ENCODE measurements at regions not wholly inside any gene's neighbourhood (a gene's known extent, or its start where the extent isn't known, plus 50 kb on each side); places are given as distances from the start of the nearest gene placed in this dataset.

DNA sequence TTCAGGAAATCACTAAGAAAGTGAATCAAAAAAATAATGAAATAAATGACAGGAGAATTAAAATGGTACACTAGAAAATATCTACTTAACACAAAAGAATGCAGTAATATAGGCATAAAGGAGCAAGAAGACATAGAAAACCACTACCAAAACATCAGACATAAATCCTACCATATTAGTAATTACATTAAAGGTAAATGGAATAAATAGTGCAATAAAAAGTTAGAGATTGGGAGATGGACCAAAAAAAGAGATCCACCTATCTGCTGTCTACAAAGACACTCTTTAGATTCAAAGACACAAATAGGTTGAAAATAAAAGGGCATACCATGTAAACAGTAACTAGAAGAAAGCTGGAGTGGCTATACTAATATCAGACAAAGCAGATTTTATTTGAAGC is 167.0 kb upstream of the SAMSN1 start:
- Histone ChIP-seq H3K9me3 (ENCODE audit: control insufficient read depth, low read depth, low read length) (peaks cover 6% of the 10 kb centered on the region), H3K36me3 (ENCODE audit: control insufficient read depth, low read depth, low read length) (no peaks in the 10 kb centered on the region), H3K27ac (ENCODE audit: low read length) (no peak overlapping the region), H3K9ac (ENCODE audit: low read length) (no peak overlapping the region), H3K4me3 (ENCODE audit: low read length) (no peak overlapping the region), H3K27me3 (ENCODE audit: control insufficient read depth, insufficient read depth, low read length) (no peaks in the 10 kb centered on the region), H3K4me1 (ENCODE audit: control insufficient read depth, low read depth, low read length) (no peaks in the 10 kb centered on the region)

DNA sequence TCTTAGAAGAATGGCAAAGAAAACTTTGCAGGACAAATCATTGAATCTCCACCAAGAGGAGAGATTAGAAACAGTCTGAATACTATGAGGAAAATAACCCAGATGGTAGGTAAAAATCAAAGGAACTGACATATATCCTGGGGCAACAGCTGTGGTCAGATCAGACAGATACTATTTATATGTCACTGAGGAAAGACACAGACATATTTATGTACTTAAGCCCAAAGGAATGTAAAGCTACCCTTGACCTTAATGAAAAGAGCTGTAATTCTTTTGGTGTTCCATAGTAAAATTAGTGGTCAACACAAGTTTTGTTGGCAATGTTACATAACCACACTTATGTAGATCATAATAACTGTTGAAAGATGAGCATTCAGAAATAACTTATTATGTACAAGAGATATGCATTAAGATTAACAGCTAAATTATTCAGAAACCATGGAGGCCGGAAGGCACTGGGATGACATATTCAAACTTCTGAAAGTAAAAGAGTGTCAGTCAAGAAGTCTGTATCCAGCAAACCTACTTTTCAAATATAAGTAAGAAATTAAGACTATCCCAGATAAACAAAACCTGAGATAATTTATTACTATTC is 166.1 kb upstream of the SAMSN1 start:
- no peaks in the 10 kb centered on the region for H3K27me3 ChIP-seq (ENCODE audit: control insufficient read depth, insufficient read depth, low read length)
- no peaks in the 10 kb centered on the region for H3K4me1 ChIP-seq (ENCODE audit: control insufficient read depth, low read depth, low read length)
- H3K4me3 ChIP-seq (ENCODE audit: low read length): no peak overlapping the region
- H3K9ac ChIP-seq (ENCODE audit: low read length): no peak overlapping the region
- H3K27ac ChIP-seq (ENCODE audit: low read length): no peak overlapping the region
- H3K36me3 ChIP-seq (ENCODE audit: control insufficient read depth, low read depth, low read length): no peaks in the 10 kb centered on the region
- H3K9me3 ChIP-seq (ENCODE audit: control insufficient read depth, low read depth, low read length): peaks cover 6% of the 10 kb centered on the region

GRCh38 chr21:14711287-14711686 is 165.2 kb upstream of the SAMSN1 start:
- Histone ChIP-seq H3K27me3 (ENCODE audit: control insufficient read depth, insufficient read depth, low read length) (no peaks in the 10 kb centered on the region), H3K9me3 (ENCODE audit: control insufficient read depth, low read depth, low read length) (peaks cover 6% of the 10 kb centered on the region), H3K9ac (ENCODE audit: low read length) (no peak overlapping the region), H3K27ac (ENCODE audit: low read length) (no peak overlapping the region), H3K4me3 (ENCODE audit: low read length) (no peak overlapping the region), H3K36me3 (ENCODE audit: control insufficient read depth, low read depth, low read length) (no peaks in the 10 kb centered on the region), H3K4me1 (ENCODE audit: control insufficient read depth, low read depth, low read length) (no peaks in the 10 kb centered on the region)

- H3K4me1 ChIP-seq (ENCODE audit: control insufficient read depth, low read depth, low read length): no peaks in the 10 kb centered on the region
- H3K36me3 ChIP-seq (ENCODE audit: control insufficient read depth, low read depth, low read length): no peaks in the 10 kb centered on the region
- no peak overlapping the region for H3K4me3 ChIP-seq (ENCODE audit: low read length)
- no peak overlapping the region for H3K27ac ChIP-seq (ENCODE audit: low read length)
- no peaks in the 10 kb centered on the region for H3K9me3 ChIP-seq (ENCODE audit: control insufficient read depth, low read depth, low read length)
- no peak overlapping the region for H3K9ac ChIP-seq (ENCODE audit: low read length)
- H3K27me3 ChIP-seq (ENCODE audit: control insufficient read depth, insufficient read depth, low read length): no peaks in the 10 kb centered on the region
These were observed 161.5 kb upstream of the SAMSN1 start for GRCh38 chr21:14707511-14708020.

GRCh38 chr21:14706712-14707510 is 160.8 kb upstream of the SAMSN1 start:
- H3K36me3 ChIP-seq (ENCODE audit: control insufficient read depth, low read depth, low read length): no peaks in the 10 kb centered on the region
- H3K27ac ChIP-seq (ENCODE audit: low read length): no peak overlapping the region

DNA sequence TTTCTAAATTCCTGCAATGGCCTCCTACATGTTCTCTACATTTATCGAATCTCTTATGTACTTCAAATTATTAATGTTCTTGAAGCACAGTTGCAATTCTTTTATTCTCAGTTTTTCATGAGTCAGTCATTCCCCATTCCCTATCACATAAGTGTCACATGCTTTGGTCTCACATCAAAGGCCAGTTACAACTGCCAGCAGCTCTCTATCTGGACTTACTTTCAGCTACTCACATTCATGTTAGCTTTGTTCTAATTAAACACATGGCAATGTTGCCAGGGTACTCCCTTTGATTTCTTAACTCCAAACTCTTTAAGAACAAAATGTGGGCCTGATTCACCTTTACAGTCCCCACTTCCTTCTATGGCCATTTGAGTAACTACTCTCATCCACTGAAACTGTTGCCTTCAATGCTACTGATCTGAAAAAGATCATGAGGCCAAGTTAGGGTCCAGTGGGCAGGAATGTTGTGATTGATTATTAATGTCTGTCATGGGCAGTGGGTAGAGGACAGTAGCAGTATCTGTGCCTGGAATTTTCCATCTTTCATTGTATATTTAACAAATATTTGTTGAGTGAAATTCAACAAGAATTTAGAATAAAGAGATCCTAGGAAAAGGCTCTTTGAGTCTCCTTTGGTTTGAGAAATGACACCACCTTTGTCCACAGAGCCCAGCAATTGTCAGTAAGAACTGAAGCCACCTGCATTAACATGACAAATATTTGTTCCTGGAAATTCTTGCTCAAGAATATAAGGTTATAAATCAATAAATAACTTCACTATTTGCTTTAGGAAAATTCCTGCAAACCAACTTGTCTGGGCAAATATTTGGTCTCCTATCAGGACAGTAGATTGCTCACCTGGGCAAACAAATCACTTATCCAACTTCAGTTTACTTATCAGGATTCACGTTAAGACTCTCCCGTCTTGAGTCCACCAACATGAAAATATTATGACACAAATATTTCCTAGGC is 153.6 kb upstream of the SAMSN1 start:
- H3K36me3 ChIP-seq (ENCODE audit: control insufficient read depth, low read depth, low read length): no peaks in the 10 kb centered on the region
- H3K4me3 ChIP-seq (ENCODE audit: low read length): no peak overlapping the region
- no peaks in the 10 kb centered on the region for H3K27me3 ChIP-seq (ENCODE audit: control insufficient read depth, insufficient read depth, low read length)
- no peaks in the 10 kb centered on the region for H3K4me1 ChIP-seq (ENCODE audit: control insufficient read depth, low read depth, low read length)
- no peak overlapping the region for H3K9ac ChIP-seq (ENCODE audit: low read length)
- H3K27ac ChIP-seq (ENCODE audit: low read length): no peak overlapping the region
- no peaks in the 10 kb centered on the region for H3K9me3 ChIP-seq (ENCODE audit: control insufficient read depth, low read depth, low read length)

More at GRCh38 chr21:14706712-14707510, 160.8 kb upstream of the SAMSN1 start:
- no peaks in the 10 kb centered on the region for H3K27me3 ChIP-seq (ENCODE audit: control insufficient read depth, insufficient read depth, low read length)
- H3K4me3 ChIP-seq (ENCODE audit: low read length): no peak overlapping the region
- no peaks in the 10 kb centered on the region for H3K4me1 ChIP-seq (ENCODE audit: control insufficient read depth, low read depth, low read length)
- no peaks in the 10 kb centered on the region for H3K9me3 ChIP-seq (ENCODE audit: control insufficient read depth, low read depth, low read length)
- H3K9ac ChIP-seq (ENCODE audit: low read length): no peak overlapping the region

GRCh38 chr21:14697769-14698168 is 151.7 kb upstream of the SAMSN1 start:
- H3K9ac ChIP-seq (ENCODE audit: low read length): no peak overlapping the region
- no peaks in the 10 kb centered on the region for H3K4me1 ChIP-seq (ENCODE audit: control insufficient read depth, low read depth, low read length)
- H3K27me3 ChIP-seq (ENCODE audit: control insufficient read depth, insufficient read depth, low read length): no peaks in the 10 kb centered on the region
- H3K27ac ChIP-seq (ENCODE audit: low read length): no peak overlapping the region
- H3K36me3 ChIP-seq (ENCODE audit: control insufficient read depth, low read depth, low read length): no peaks in the 10 kb centered on the region
- no peaks in the 10 kb centered on the region for H3K9me3 ChIP-seq (ENCODE audit: control insufficient read depth, low read depth, low read length)
- H3K4me3 ChIP-seq (ENCODE audit: low read length): no peak overlapping the region

DNA sequence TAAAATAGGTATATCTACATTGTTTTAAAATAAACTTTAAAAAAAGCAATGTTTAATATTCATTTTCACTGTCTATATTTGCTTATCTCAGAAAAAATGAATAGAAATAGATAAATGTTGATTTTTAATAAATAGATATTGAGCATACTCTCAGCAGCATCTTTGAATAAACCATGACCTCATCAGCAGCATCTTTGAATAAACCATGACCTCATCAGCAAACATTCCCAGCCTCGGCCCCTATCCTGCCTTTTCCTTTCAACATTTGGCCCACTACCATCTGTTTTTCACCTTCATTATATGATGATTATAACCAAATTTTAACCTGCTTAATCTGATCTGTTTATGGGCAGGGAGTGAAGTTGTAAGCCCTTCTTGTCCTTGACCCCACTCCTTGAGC is 148.7 kb upstream of the SAMSN1 start:
- Histone ChIP-seq H3K27me3 (ENCODE audit: control insufficient read depth, insufficient read depth, low read length) (no peaks in the 10 kb centered on the region), H3K9me3 (ENCODE audit: control insufficient read depth, low read depth, low read length) (no peaks in the 10 kb centered on the region), H3K9ac (ENCODE audit: low read length) (no peak overlapping the region), H3K27ac (ENCODE audit: low read length) (no peak overlapping the region), H3K4me1 (ENCODE audit: control insufficient read depth, low read depth, low read length) (no peaks in the 10 kb centered on the region), H3K4me3 (ENCODE audit: low read length) (no peak overlapping the region), H3K36me3 (ENCODE audit: control insufficient read depth, low read depth, low read length) (no peaks in the 10 kb centered on the region)

DNA sequence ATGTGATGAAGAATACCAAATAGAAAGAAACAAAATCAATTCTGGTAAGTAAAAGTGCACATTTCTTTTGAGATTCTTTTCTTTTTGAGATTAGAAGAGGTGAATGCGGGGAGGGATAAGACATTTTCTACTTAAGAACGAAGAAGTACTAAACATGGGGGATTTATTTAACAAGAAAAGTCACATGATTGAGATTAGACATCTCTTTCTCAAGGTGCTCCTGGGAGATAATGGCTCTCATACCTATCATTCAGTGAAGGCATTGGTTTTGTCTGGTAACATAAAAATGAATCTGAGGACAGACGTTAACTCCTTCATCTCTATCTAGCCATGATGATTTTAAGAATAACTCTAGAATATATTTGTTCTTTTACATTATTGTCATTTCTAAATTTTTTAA is 147.9 kb upstream of the SAMSN1 start:
- Histone ChIP-seq H3K36me3 (ENCODE audit: control insufficient read depth, low read depth, low read length) (no peaks in the 10 kb centered on the region), H3K27me3 (ENCODE audit: control insufficient read depth, insufficient read depth, low read length) (no peaks in the 10 kb centered on the region), H3K4me3 (ENCODE audit: low read length) (no peak overlapping the region), H3K9me3 (ENCODE audit: control insufficient read depth, low read depth, low read length) (no peaks in the 10 kb centered on the region), H3K9ac (ENCODE audit: low read length) (no peak overlapping the region), H3K27ac (ENCODE audit: low read length) (no peak overlapping the region), H3K4me1 (ENCODE audit: control insufficient read depth, low read depth, low read length) (no peaks in the 10 kb centered on the region)

DNA sequence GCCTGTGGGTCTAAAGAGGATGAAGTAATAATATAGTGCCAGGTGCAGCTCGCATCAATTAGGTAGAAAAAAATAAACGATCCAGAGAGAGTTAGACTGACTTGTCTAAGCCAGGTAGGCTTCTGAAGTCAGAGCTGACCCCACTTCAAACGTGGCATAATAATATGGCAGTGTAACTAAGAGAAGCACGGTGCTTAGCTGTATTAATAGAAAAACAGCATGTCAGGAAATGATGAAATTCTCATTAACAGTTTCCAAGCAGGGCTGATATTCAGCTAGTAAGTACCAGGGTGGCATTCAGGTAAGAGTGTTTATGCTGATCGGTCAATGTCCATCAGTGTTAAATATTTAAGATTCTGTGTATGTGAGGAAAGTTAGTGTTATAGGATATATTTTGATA is 145.8 kb upstream of the SAMSN1 start:
- Histone ChIP-seq H3K4me1 (ENCODE audit: control insufficient read depth, low read depth, low read length) (no peaks in the 10 kb centered on the region), H3K9ac (ENCODE audit: low read length) (no peak overlapping the region), H3K27me3 (ENCODE audit: control insufficient read depth, insufficient read depth, low read length) (no peaks in the 10 kb centered on the region), H3K36me3 (ENCODE audit: control insufficient read depth, low read depth, low read length) (no peaks in the 10 kb centered on the region), H3K27ac (ENCODE audit: low read length) (no peak overlapping the region), H3K4me3 (ENCODE audit: low read length) (no peak overlapping the region), H3K9me3 (ENCODE audit: control insufficient read depth, low read depth, low read length) (no peaks in the 10 kb centered on the region)

GRCh38 chr21:14690886-14691285 is 144.8 kb upstream of the SAMSN1 start:
- Histone ChIP-seq H3K9ac (ENCODE audit: low read length) (no peak overlapping the region), H3K4me1 (ENCODE audit: control insufficient read depth, low read depth, low read length) (no peaks in the 10 kb centered on the region), H3K27ac (ENCODE audit: low read length) (no peak overlapping the region), H3K4me3 (ENCODE audit: low read length) (no peak overlapping the region), H3K9me3 (ENCODE audit: control insufficient read depth, low read depth, low read length) (no peaks in the 10 kb centered on the region), H3K27me3 (ENCODE audit: control insufficient read depth, insufficient read depth, low read length) (no peaks in the 10 kb centered on the region), H3K36me3 (ENCODE audit: control insufficient read depth, low read depth, low read length) (no peaks in the 10 kb centered on the region)
